ENCODE measurements at regions not wholly inside any gene's neighbourhood (a gene's known extent, or its start where the extent isn't known, plus 50 kb on each side); places are given as distances from the start of the nearest gene placed in this dataset.

DNA sequence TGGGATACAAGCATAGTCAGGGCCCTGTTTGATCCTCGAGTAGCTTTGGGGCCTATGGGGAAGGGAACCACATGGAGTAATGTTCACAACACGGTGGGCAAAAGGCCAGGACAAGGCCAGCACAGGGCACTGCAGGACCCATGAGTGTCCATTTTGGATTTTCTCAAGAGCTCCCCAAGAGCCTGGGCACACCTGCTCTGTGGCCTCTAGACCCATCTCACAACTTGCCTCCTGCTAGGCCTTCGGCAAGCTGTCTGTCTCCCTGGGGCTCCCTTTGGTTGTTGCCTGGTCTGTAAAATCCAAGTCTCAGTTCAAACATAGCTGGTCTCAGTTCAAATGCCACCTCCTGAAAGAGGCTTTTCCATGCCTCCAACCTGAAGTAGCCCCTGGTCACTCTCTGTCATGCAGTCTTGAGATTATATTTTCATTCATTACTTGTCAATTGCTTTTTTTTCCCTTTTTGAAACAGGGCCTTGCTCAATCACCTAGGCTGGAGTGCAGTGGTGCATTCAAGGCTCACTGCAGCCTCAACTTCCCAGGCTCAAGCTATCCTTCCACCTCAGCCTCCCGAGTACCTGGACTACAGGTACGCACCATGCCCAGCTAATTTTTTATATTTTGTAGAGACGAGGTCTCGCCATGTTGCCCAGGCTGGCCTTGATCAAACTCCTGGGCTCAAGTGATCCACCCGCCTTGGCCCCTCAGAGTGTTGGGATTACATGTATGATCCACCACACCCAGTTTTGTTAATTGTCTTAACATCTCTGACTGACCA, 107.4 kb downstream of the MATN1 start:
- TF ChIP-seq, protein P1, sequence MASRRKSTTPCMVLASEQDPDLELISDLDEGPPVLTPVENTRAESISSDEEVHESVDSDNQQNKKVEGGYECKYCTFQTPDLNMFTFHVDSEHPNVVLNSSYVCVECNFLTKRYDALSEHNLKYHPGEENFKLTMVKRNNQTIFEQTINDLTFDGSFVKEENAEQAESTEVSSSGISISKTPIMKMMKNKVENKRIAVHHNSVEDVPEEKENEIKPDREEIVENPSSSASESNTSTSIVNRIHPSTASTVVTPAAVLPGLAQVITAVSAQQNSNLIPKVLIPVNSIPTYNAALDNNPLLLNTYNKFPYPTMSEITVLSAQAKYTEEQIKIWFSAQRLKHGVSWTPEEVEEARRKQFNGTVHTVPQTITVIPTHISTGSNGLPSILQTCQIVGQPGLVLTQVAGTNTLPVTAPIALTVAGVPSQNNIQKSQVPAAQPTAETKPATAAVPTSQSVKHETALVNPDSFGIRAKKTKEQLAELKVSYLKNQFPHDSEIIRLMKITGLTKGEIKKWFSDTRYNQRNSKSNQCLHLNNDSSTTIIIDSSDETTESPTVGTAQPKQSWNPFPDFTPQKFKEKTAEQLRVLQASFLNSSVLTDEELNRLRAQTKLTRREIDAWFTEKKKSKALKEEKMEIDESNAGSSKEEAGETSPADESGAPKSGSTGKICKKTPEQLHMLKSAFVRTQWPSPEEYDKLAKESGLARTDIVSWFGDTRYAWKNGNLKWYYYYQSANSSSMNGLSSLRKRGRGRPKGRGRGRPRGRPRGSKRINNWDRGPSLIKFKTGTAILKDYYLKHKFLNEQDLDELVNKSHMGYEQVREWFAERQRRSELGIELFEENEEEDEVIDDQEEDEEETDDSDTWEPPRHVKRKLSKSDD (CRISPR knock-in tag; IDR thresholded peaks at IDR 0.05; ENCODE audit: low read depth), result no peak
- TF ChIP-seq POLR2AphosphoS5 (IDR thresholded peaks at IDR 0.05; ENCODE audit: low read depth, low read length) (no peak), PRPF4 (IDR thresholded peaks at IDR 0.05; ENCODE audit: low read depth, low read length, poor library complexity, severe bottlenecking) (no peak), HNF4A (CRISPR knock-in tag; IDR thresholded peaks at IDR 0.05) (no peak), RAD21 (CRISPR knock-in tag; IDR thresholded peaks at IDR 0.05) (no peak), SMAD1 (CRISPR knock-in tag; IDR thresholded peaks at IDR 0.05; ENCODE audit: borderline replicate concordance, low read depth) (no peak)
- TF ChIP-seq, protein P2, sequence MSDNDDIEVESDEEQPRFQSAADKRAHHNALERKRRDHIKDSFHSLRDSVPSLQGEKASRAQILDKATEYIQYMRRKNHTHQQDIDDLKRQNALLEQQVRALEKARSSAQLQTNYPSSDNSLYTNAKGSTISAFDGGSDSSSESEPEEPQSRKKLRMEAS (IDR thresholded peaks at IDR 0.05), result no peak
- TF ChIP-seq, protein P3, sequence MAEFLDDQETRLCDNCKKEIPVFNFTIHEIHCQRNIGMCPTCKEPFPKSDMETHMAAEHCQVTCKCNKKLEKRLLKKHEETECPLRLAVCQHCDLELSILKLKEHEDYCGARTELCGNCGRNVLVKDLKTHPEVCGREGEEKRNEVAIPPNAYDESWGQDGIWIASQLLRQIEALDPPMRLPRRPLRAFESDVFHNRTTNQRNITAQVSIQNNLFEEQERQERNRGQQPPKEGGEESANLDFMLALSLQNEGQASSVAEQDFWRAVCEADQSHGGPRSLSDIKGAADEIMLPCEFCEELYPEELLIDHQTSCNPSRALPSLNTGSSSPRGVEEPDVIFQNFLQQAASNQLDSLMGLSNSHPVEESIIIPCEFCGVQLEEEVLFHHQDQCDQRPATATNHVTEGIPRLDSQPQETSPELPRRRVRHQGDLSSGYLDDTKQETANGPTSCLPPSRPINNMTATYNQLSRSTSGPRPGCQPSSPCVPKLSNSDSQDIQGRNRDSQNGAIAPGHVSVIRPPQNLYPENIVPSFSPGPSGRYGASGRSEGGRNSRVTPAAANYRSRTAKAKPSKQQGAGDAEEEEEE (CRISPR knock-in tag; IDR thresholded peaks at IDR 0.05; ENCODE audit: borderline replicate concordance), result no peak
- TF ChIP-seq, protein P4, sequence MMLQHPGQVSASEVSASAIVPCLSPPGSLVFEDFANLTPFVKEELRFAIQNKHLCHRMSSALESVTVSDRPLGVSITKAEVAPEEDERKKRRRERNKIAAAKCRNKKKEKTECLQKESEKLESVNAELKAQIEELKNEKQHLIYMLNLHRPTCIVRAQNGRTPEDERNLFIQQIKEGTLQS (CRISPR knock-in tag; IDR thresholded peaks at IDR 0.05), result no peak
